ENCODE measurements at regions not wholly inside any gene's neighbourhood (a gene's known extent, or its start where the extent isn't known, plus 50 kb on each side); places are given as distances from the start of the nearest gene placed in this dataset.

DNA sequence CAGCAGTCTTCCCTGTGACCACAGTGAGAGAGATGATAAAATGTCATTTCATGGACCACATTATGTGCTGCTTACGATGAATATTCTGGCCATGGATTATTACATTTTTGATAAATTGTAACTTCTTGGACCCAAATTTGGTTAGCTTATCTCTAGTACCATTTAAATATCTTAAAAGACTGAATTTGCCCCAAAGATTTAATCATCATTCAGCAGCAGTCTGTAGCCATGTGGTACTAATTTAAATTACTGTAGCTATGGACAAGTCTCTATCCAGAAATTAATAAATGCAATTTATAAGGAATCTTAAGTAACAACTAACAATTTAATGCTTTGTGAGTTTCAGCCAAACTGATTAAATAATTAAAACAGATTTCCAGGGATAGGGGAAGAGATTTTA is 644.9 kb upstream of the FANCL start:
- DNase-seq (ENCODE audit: low read depth, low spot score): no peak

DNA sequence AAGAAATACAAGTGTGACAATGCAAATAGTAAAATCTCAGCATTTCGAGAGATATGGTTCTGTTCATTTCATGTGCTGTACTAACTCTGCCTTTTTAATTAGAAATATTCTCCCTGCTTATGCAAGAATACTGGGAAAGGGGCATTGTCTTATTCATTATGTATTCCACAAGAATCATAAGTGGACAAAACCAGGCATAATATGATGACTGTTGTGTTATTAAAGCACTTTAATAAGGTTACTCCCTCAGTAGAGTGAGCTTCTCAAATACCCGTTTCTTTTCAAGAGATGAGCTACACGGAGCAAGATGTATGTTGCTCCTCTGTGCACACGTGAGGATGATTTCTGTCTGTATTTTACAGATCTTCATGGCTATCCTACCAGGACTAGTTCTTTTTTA is 638.7 kb upstream of the FANCL start:
- no peak for DNase-seq (ENCODE audit: low read depth, low spot score)

DNA sequence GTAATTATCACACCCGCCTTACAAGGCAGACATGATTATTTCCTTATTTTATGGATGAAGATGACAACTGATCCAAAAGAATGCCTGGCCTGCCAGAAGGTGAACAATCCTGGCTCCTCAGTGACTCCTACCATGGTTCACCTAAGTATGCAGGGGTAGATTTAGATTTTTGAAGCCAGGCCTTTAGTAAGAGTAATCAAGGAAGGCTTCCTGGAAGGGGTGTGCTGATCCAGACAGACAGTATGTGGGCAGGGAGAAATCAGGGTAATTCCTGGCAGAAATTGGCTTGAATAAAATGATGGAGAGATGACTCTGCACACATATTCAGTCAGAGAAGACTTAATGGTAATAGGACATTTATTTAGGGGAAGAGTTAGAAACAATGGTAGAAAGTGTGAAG is 637.7 kb upstream of the FANCL start:
- no peak for DNase-seq (ENCODE audit: low read depth, low spot score)

DNA sequence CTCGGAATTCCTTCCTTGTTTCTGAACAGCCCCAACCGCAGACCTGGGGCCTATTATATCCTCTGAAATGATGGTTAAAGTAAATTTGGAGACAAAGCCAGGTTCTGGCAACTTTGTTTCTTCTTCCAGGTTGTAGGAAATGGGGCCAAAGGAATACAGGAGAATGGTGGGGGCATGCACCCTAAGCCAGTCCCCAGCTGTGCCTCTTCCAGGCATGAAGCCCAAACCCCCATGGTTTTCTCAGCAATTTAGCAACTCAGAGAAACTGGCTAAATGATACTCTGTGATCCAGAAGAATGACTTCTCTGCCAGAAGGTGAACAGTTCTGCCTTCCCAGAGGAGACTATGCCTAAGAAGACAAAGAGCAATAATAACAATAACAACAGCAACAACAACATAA is 635.0 kb upstream of the FANCL start:
- DNase-seq (ENCODE audit: low read depth, low spot score): no peak

DNA sequence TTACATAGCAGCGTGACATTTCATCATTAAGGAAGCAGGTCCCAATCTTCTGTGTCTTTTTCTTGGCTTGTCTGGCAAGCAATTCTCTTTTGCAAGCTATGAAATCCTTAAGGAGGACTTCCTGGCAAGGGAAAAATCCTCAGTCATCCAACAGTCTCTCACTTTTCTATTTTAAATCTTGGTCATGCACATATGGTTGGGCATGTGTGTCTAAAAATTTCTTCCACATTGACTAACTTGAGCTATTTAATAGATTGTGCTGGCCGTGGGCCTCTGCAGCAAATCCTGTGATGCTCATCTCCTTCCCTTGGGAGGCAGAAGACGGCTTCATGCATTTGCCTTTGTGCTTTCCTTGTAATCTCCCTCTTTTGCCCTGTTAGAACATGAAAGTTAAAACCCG is 634.3 kb upstream of the FANCL start:
- DNase-seq (ENCODE audit: low read depth, low spot score): no peak

DNA sequence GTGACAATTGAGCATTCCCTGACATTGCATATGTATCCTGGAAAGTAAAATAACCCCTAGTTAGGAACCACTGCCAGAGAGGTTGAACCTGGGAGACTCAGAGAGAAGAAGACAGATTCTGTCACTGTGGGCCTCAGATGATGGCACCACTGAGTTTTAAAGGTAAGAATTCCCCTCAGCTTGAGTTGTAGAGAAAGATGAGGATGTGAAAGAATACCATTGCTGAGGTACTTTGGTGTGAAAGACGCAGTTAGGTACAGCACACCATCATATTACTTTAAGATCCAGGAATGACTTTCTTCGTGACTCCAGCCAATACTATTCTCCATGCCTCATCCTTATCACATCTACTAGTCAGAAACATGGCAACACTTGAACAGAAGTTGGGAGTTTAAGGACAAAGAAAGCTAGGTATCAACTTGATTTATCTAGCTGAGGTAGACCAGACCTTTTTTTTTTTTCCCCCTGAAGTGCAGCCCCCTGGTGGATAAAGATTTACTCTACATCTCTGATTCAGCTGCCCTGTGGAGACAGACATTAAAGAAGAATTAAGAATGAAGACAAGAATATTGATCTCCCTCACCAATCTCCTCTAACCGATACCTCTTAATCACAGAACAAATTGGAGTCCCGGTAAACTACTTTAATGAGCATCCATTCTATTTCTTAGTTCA is 630.5 kb upstream of the FANCL start:
- DNase-seq (ENCODE audit: low read depth, low spot score): no peak

DNA sequence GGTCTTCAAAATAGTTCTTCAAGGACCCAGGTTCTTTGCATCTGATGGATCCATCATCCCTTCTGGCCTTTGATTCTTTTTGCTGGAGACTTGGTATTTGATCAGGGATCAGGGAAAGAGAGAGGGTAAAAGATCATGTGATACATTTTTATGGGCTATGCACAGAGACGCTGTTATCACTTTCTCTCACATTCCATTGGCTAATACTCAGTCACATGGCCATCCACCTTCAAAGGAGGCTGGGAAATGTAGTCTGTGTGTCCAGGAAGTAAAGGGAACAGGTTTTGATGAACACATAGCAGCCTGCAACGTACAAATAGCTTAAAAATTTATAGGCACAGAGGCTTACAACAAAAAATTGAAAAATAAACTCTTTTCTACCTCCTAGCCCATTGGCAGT is 629.6 kb upstream of the FANCL start:
- no peak for DNase-seq (ENCODE audit: low read depth, low spot score)

DNA sequence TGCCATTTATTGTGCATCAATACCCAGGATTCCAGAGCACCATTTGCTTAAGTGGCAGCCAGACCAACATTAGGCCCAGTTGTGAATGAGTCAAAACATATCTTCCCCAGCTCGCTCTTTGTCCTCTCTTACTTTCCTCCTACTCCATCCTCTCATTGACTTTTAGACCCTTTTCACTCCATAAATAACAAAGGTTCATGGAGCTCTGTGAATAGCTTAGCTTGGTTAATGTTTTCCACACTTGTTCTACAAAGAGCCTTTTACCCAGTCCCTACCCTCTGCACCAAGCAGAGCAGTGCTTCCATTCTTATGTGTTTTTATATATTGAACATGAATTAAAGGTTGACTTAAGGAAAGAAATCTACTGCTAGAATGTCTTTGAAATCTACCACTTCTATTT is 625.8 kb upstream of the FANCL start:
- DNase-seq (ENCODE audit: low read depth, low spot score): no peak

DNA sequence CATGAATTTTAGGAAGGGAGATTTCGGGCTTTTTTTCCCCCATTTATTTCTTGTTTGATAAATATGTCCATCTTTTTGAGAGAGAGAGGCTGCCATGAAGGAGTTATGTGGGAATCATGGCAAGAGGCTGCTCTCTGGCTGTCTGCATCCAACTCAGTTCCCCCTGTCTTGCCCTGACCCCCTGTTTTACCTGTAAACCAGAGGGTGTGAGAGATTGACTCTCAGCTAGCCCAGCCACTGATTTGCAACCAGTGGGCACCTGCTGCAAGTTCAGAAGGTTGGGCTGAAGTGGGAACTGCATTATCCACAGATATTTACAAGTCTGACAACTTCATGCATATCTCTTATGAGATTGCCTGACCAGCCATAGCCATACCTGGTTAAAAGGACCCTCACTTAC is 625.4 kb upstream of the FANCL start:
- no peak for DNase-seq (ENCODE audit: low read depth, low spot score)

DNA sequence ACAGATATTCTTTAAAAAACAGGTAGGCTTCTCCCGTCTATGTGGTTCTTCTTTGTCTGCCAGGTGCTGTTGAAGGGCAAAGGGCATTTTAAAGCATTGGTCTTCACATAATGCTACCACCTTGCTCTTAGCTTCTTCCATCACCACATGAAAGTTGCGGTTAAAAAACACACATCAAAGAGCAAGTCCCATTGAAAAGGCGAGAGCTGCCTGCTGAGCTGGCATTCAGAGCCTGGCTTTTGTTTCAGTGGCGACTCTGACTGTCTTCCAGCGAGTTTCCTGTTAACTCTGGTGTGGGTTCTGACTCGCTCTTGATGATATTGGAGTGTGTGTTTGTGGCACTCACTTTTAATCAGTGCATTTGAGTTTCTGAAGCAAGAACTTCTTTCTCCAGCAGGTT is 624.9 kb upstream of the FANCL start:
- DNase-seq (ENCODE audit: low read depth, low spot score): peak; percentile 69

DNA sequence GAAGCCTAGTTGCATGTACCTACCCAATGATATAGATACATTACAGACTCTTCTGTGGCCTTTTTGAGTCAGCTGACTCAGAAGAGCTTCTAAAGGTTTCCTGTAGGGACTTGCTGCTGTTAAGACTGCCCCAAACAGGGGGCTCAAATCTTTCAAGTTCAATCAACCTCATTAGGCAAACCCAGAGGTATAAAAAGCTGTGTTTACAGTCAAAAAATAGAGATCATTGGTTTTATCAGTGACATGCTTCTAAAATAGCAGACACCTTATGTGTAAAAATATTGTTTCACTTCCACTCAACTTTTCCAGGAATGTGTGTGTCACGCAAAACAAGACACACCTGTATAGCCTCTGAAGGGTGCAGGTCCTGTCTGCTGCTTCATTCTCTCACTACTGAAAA is 624.3 kb upstream of the FANCL start:
- DNase-seq (ENCODE audit: low read depth, low spot score): no peak

DNA sequence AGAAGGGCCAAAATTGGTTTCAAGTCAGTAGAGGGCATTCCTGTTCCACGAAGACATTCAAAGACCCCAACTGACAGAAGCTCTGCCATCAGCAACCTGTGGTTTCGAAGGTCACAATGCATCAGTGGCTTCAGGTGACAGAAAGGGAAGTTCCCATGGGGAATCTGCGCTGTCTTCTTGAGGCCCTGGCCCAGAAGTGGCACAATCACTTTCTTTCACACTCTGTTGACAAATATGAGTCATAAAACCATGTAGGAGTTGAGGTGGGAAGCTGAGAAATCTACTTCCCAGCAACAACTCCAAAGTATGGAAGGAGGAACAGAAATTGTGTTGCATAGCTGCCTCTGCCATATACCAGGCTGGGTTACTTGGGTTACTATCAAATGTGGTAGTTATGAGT is 621.1 kb upstream of the FANCL start:
- DNase-seq (ENCODE audit: low read depth, low spot score): no peak

DNA sequence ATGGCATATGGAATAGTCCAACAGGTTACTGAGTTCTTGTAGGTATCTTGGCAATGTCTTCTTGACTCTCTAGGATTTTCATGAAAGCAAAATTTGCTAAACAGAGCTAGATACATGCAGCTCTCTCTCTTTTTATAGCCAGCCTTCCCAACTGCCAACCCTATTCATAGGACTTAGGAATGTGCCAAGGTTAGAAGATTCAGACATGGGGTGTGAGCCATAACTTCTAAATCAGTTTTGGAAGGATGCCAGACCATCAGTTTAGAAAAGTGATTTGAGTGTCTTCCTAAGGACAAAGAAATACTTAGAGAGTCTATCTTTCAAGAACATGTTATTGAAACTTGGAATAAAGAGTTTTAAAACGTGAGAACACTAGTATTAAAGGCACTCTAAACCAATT is 619.5 kb upstream of the FANCL start:
- no peak for DNase-seq (ENCODE audit: low read depth, low spot score)

DNA sequence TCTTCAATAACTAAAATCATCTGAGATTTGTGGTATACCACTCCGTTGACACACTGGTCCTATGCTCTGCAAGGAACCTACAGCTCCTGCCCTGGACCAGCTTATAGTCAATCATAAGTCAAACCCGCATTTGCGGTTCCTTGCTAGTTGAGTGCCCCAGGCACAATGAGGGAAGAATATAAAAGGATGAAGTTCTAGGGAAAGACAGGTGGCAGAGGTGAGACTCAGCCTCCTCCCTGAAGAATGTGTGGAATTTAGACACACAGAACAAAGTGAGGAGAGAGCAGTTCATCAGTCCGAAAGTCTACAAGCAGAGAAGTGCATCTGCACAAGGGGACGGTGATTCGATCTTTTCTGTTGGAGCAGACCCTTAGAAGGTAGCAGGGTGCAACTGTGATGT is 615.0 kb upstream of the FANCL start:
- DNase-seq (ENCODE audit: low read depth, low spot score): no peak

DNA sequence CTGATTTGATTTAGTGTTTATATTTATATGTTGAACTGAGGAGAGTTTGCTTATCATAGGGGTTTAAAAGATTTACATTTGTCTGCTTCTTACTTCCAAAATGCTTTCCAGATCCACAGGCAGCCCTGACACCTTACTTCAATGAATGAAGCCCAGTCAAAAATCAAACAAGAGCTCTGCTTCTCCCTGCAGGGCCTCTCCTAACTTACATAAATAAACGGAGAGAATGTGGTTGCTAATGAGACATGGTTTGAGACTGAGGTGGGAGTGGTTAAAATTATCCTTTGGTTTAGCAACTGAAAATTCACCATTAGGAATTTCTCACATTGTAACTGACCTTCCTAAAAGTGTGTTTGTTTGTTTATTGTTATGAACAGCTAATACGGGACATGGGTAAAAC is 612.3 kb upstream of the FANCL start:
- peak; percentile 4 for DNase-seq (ENCODE audit: low read depth, low spot score)

DNA sequence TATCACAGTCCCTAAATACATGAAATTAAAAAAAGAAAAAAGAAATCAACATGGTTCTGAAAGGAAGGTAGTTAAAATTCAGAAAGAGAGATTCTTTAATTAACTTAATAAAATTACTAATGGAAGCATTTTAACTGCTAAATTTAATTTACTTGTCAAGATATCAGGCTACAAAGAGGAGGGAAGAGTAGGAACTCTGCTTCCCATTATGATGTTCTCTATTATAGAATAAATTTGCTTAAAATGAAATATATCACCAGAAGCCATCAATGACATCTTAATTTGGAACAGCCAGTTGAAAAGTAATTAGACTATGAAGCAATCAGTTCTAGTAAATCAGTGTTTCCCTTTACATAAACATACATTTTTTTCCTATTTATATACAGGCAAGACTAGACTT is 611.8 kb upstream of the FANCL start:
- DNase-seq (ENCODE audit: low read depth, low spot score): no peak

DNA sequence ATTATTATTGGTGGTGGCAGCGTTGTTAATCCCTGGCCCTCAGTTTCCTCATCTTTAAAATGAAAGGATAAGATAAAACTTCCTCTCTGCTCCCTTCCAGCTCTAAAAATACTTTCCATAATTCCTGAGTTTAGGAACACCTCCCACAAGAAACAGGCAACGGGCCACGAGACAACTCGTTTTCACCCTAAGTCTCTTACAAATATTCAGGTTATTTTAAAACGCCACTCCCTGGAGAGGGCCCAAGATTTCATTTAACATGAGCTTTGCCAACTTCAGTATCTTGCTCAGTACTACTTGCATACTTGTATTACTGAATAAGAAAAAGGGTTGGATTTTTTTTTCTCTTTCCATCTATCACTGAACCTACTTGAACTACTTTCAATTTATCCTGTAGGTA is 611.1 kb upstream of the FANCL start:
- DNase-seq (ENCODE audit: low read depth, low spot score): no peak

DNA sequence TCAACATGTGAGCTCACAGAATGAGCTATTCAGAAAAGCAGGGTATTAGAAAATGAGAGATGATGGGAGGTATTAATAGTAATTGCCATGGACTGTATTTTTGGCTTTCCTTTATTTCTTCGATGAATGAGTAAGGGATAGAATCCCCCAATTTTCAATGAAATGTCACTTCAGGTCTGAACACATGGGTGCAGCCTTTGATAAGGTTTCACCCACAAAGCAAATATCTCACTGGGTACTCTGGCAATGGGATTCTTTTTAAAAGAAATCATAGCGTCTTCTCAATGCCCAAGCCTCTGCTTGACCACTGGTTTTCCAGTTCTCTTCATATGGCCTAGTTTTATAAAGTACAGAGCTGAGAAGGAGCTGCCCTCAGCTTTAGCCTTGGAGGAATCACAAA is 610.5 kb upstream of the FANCL start:
- DNase-seq (ENCODE audit: low read depth, low spot score): no peak

DNA sequence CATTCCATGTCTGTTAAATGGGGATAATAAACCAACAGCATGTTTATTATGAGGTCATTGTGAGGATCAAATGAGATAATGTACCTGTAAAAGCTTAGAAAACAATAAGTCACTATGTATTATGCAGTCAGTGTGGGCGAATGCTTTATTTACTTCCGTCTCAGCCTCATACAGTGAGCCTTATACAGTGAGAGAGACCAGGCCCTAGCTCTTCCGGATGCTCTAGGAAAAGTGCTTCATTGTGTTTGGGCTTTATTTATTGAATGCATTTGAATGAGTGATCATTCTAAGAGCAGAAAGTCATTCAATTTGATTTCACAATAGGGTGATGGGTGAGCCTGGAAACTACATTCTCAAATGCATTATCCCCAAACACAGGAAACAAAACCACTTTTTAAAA is 603.9 kb upstream of the FANCL start:
- no peak for DNase-seq (ENCODE audit: low read depth, low spot score)

DNA sequence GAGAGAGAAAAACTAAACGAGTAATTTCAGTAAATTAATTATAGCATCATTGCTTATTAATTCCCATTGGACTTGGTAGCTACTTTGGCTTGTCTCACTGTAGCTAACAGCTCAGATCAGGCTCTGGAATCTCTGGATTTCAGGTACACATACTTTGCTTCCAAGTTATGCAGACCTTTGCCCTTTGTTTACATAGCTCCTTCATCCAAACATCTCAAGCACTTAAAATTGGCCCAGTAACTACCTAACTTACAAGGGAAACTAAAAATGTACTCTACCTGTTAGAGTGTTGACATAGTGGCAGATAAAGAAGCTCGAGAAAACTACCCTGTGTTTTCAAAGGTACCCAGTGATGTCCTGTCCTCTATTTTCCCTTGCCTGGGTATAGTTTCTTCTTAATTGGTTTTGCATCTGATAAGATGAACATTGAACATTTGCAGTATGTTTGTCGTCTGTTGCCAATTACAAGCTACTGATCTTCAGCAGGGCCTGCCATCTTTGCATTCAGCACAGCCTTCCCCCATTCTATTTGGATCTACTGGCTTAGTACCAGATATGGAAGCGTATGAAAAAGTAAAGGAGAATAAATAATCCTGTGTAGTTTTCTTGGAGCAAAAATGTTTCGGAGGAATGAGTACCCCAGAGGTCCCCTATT is 601.5 kb upstream of the FANCL start:
- peak; percentile 23 for DNase-seq (ENCODE audit: low read depth, low spot score)

DNA sequence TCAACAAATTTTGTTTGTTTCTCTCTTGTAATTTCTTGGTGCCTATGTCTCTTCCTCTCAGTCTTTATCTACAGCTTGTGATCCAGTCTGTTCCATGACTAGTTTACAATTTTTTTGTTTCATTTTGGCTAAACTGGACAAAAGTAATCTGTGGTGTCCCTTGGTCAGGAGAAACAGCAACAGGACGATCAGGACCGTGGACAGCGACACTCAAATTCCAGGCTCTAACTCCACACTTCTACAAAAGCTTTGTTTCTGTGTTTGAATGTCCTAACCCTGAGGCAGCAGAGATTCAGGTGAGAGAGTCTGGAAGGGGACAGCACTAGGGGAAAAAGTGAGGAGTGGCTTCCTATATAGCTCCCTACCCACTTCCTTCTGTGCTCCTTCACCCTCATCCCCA is 593.3 kb upstream of the FANCL start:
- peak; percentile 75 for DNase-seq (ENCODE audit: low read depth, low spot score)

DNA sequence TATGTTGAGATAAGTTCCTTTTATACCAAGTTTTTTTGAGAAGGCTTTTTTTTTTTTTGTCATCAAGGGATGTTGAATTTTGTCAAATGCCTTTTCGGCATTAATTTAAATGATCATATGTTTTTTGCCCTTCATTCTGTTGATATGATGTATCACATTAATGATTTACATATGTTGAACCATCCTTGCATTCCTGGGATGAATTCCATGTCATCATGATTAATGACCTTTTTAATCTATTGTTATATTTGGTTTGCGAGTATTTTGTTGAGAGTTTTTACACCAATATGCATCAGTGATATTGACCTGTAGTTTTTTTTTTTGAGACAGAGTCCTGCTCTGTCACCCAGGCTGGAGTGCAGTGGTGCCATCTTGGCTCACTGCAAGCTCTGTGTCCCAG is 585.7 kb upstream of the FANCL start:
- DNase-seq (ENCODE audit: low read depth, low spot score): no peak

DNA sequence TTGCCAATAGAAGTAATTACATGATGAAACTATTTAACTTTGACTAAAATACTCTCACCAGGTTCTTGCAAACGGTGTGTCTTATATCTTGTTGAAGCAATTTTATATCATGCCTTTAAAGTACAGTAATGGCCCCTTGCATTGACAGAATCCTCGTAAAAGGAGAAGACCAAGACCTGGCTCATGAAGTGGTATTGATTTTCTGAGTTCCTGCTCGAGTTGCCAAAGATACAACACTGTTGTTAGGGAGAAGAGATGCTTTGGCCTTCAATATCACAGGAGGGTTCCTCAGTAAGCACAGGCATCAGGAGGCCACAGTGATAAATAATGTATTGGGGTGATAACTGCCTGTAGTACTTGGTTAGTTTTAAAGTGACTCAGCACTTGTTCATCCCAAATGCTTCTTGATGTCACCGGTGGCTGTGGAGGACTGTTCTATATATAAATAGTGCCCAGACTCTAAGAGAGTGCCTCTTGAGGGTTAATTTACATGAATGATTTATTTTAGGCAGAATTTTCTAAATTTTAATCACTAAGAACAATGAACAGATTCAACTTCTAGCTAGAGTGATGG is 571.7 kb upstream of the FANCL start:
- DNase-seq (ENCODE audit: low read depth, low spot score): no peak

DNA sequence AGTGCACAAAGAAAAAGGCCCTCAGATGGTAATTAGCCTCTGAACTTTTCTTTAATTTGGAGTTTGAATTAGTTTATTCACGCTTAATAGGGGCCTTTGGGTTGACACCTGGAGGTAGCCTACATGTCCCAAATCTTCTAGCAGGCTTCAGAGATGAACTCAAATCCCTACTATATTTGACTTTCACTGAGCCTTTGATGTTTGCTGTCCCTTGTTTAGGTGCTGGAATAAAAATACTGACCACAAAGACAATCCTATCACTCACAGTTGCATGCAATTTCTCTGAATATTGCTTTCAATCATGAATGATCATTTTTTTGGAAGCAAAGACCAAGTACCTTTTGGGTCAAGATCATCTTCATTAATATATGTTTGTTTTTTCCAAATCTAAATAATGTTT is 564.0 kb upstream of the FANCL start:
- DNase-seq (ENCODE audit: low read depth, low spot score): no peak
